ENCODE measurements at regions not wholly inside any gene's neighbourhood (a gene's known extent, or its start where the extent isn't known, plus 50 kb on each side); places are given as distances from the start of the nearest gene placed in this dataset.

DNA sequence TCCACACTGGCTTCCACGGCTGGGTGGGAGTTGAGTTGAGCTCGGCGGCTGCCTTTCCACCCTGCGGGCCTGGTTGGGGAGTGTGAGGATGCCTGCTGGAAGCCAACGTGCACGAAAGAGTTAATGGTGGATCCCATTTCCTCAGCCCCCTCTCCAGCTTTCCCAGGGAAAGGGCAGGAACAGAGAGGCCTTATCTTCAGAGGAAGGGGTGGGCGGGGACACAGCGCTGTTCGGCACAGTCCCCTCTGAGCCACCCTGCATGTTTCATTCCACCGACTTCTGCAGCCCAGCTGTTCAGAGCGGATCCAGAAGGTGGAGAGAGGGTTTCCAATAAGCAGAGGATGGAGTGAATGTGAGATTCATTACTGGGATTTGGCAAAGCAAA, 295.3 kb downstream of the SEC14L1 start:
- TF ChIP-seq, protein P1, sequence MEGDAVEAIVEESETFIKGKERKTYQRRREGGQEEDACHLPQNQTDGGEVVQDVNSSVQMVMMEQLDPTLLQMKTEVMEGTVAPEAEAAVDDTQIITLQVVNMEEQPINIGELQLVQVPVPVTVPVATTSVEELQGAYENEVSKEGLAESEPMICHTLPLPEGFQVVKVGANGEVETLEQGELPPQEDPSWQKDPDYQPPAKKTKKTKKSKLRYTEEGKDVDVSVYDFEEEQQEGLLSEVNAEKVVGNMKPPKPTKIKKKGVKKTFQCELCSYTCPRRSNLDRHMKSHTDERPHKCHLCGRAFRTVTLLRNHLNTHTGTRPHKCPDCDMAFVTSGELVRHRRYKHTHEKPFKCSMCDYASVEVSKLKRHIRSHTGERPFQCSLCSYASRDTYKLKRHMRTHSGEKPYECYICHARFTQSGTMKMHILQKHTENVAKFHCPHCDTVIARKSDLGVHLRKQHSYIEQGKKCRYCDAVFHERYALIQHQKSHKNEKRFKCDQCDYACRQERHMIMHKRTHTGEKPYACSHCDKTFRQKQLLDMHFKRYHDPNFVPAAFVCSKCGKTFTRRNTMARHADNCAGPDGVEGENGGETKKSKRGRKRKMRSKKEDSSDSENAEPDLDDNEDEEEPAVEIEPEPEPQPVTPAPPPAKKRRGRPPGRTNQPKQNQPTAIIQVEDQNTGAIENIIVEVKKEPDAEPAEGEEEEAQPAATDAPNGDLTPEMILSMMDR (conservative IDR thresholded peaks at IDR 0.05): no peak
- no peak overlapping the region for H3K27ac ChIP-seq

DNA sequence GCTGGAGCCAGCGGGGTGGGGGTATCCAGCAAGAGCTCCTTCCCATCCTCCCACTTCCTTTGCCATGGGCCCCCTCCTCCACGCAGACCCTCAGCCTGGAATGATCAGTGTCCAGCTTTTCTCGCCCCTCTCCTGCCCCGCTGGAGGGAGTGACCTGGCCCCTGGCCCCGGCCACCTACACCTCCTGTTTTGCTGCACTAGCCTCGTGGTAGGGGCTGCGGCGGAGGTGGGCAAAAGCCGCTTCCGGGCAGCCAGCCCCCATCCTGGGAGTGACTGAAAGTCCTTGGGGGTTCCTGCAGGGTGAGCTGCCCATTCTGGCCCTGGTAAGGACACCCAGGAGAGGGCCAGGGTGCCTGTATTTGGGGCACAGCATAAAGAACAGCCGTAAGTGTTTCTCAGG, 295.7 kb downstream of the SEC14L1 start:
- H3K27ac ChIP-seq: no peak overlapping the region
- TF ChIP-seq, protein P1 (conservative IDR thresholded peaks at IDR 0.05): no peak

GRCh38 chr17:77437017-77437416, 296.2 kb downstream of the SEC14L1 start:
- TF ChIP-seq, protein P1 (conservative IDR thresholded peaks at IDR 0.05): no peak
- H3K27ac ChIP-seq: no peak overlapping the region

DNA sequence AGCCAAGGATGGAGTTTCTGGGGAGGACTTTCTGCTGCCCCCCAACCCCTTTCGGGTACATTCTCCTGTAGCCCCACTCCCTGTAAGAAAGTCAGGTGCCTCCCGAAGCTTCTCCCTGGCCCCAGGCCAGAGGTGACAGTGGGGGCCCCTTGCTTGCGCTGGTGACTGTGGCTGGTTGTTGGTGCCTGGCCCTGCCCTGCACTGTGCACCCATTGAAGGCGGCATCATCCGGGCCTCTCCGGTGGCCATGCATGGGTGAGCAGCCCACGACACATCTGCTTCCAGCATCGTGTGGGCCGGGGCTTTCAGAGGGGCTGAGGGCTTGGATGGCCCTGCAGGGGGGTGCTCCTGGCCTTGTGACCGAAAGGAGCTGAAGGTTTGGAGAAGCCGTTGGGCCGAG, 297.0 kb downstream of the SEC14L1 start:
- H3K27ac ChIP-seq: no peak overlapping the region
- TF ChIP-seq, protein P1 (conservative IDR thresholded peaks at IDR 0.05): no peak

- H3K27ac ChIP-seq: no peak overlapping the region
- TF ChIP-seq, protein P1 (conservative IDR thresholded peaks at IDR 0.05): no peak
These were observed 297.7 kb downstream of the SEC14L1 start for GRCh38 chr17:77438241-77439188.

DNA sequence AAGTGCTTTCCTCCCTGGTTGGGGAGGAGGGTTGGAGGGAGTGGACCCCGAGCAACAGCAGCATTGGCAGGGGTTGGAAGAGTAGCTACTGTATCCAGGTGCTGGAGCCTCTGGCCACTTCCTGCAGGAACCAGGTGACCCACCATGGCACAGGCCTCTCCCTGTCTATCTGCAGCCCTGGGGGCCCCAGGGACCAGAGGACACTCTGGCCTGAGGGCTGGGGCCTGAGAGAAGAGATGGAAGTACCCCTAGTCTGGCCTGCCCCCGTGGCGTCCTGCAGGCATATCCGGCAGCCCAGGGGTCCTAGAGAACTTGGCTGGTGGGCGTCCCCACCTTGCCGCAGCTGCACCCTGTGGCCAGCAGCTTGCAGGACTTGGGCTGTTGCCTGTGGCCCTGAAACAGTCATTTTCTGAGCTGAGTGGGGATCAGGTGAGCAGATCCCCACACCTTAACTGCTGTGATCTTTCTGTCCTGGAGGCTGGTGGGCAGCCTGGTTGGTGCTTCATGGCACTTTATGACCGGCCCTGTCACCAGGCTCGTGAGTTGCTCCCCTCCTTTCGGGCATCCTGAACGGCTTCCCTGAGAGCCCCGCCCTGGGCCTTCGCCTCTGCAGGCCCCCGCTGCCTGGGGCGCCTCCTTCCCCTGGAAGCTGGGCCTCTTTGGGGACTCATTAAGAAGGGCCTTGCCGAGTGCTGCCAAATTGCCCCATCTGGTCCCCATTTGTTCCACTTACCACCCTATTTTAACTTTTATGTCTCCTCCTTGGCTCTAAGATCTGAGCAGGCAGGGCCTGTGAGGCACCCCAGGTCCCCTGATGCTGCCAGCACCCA, 298.6 kb downstream of the SEC14L1 start:
- TF ChIP-seq, protein P1 (conservative IDR thresholded peaks at IDR 0.05): no peak
- H3K27ac ChIP-seq: no peak overlapping the region

GRCh38 chr17:77440560-77440981, 299.8 kb downstream of the SEC14L1 start:
- no peak overlapping the region for H3K27ac ChIP-seq
- TF ChIP-seq, protein P1 (conservative IDR thresholded peaks at IDR 0.05): no peak

Measured in VCaP (cell line).